ENCODE measurements at regions not wholly inside any gene's neighbourhood (a gene's known extent, or its start where the extent isn't known, plus 50 kb on each side); places are given as distances from the start of the nearest gene placed in this dataset.

DNA sequence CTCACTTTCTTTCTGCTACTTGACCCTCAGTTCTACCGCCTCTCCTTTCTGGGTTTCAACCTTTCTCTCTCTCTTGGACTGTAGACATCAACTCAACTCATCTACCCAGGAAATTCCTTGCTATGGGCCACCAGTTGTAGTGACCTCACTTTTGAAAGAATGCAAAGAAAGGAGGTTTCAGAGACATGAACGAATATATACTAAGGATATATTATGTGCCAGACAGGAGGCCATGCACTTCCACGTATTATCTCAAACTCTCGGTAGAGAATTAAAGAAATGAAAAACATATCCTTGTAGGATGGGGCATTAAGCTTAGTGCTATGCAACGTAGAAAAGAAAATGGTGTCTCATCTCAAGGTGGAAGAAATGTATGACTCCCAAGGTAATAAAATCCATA lies 67.3 kb upstream of the NT5E start:
- no peak for TF ChIP-seq POLR2AphosphoS5 (IDR thresholded peaks at IDR 0.05; ENCODE audit: borderline replicate concordance, low read depth, low read length)
- TF ChIP-seq EZH2 (IDR thresholded peaks at IDR 0.05): no peak
- no peak for TF ChIP-seq FOXP2 (optimal IDR thresholded peaks at IDR 0.05; ENCODE audit: control extremely low read depth, extremely low read length, insufficient read depth)
